ENCODE measurements at regions not wholly inside any gene's neighbourhood (a gene's known extent, or its start where the extent isn't known, plus 50 kb on each side); places are given as distances from the start of the nearest gene placed in this dataset.

- Histone ChIP-seq H3K4me2 (ENCODE audit: insufficient read depth in 1 of 2, low read depth in 2 of 2, low read length in 2 of 2) (peak overlapping the region; percentile 37 to 50; a peak in 3 of 4 replicates), H3K9ac (replicated peaks in 1 of 4; ENCODE audit: extremely low read depth in 1 of 4, low read depth in 3 of 4, low read length in 3 of 4) (no peak overlapping the region), H2BK5ac (ENCODE audit: low read depth, low read length) (no peak overlapping the region), H3K9me3 (ENCODE audit: insufficient read depth in 2 of 2, low read depth in 1 of 2, low read length in 1 of 2) (no peaks in the 10 kb centered on the region), H3K36me3 (ENCODE audit: control insufficient read depth in 2 of 4, insufficient read depth in 4 of 4, low read length in 3 of 4) (no peaks in the 10 kb centered on the region), H2BK15ac (ENCODE audit: low read length) (no peak overlapping the region), H3K14ac (ENCODE audit: insufficient read length) (no peak overlapping the region), H2AK5ac (ENCODE audit: low read depth, low read length) (no peak overlapping the region), H3K4me3 (ENCODE audit: extremely low read depth in 1 of 4, insufficient read depth in 2 of 4, low read depth in 3 of 4, low read length in 4 of 4) (peak overlapping the region in 1 of 4 experiments; percentile 31; a peak in 1 of 8 replicates), H2AFZ (ENCODE audit: low read length) (peak overlapping the region; percentile 89; the same call in 1 of the 2 replicates), H3K18ac (ENCODE audit: extremely low read depth, low read length) (peak overlapping the region; percentile 40; the same call in 1 of the 2 replicates), H3K23me2 (ENCODE audit: low read depth, low read length) (no peaks in the 10 kb centered on the region), H4K8ac (ENCODE audit: extremely low read depth, insufficient read depth, low read length) (no peak overlapping the region), H3K79me1 (ENCODE audit: low read depth, low read length) (no peaks in the 10 kb centered on the region), H4K91ac (replicated peaks; ENCODE audit: insufficient read length, low read length) (no peak overlapping the region), H4K20me1 (replicated peaks in 1 of 2; ENCODE audit: control insufficient read depth in 1 of 2, insufficient read depth in 2 of 2, low read length in 2 of 2) (no peaks in the 10 kb centered on the region), H2BK20ac (ENCODE audit: low read length) (no peak overlapping the region), H2BK12ac (ENCODE audit: low read depth, low read length) (no peak overlapping the region), H3K23ac (ENCODE audit: insufficient read length) (no peak overlapping the region), H2BK120ac (replicated peaks; ENCODE audit: low read depth, low read length) (no peak overlapping the region), H4K5ac (ENCODE audit: insufficient read length, low read depth, low read length) (no peak overlapping the region), H3K79me2 (ENCODE audit: control insufficient read depth in 1 of 2, insufficient read depth in 2 of 2, low read length in 2 of 2) (no peaks in the 10 kb centered on the region), H3K27ac (ENCODE audit: low read depth, low read length) (no peak overlapping the region), H3K4me1 (replicated peaks in 1 of 4; ENCODE audit: control insufficient read depth in 3 of 4, insufficient read depth in 4 of 4, low read length in 3 of 4) (peaks cover 19 to 31% (median 26%) of the 10 kb centered on the region in 4 experiments), H3K27me3 (replicated peaks in 1 of 4; ENCODE audit: control insufficient read depth in 3 of 4, extremely low read depth in 1 of 4, insufficient read depth in 3 of 4, low read length in 3 of 4) (no peaks in the 10 kb centered on the region; a peak in 1 of 7 replicates), H3K4ac (replicated peaks; ENCODE audit: insufficient read length, low read depth, low read length) (no peak overlapping the region), H3K56ac (replicated peaks; ENCODE audit: insufficient read length, low read depth, low read length) (no peak overlapping the region)
- 47% methylated on average over 11 of the region's 11 CpGs; no CpG with 5 or more reads in 1 of the 2 experiments for WGBS, 2 experiments (ENCODE audit: extremely low coverage in 1 of 2, insufficient coverage in 1 of 2, insufficient read length in 1 of 2, insufficient replicate concordance in 2 of 2, low coverage in 1 of 2, low lambda C conversion rate in 2 of 2, missing lambda C conversion rate in 1 of 2)
- ChIA-PET POLR2A (ENCODE audit: partially characterized antibody) (no interaction called here), CTCF (ENCODE audit: partially characterized antibody) (interaction anchor here (1.2 to 1.6 kb wide), 3 partner anchors 19 to 94 kb away, joined by 3 to 4 read pairs (median 3); no protein-coding TSS in a partner anchor)
- DNase-seq (ENCODE audit: low read depth in 1 of 2, low spot score in 2 of 2) (no peak), FAIRE-seq (no peak)
- no peak for TF ChIP-seq TCF12 (IDR thresholded peaks at IDR 0.05; ENCODE audit: low read depth, low read length)
- TF ChIP-seq FOSL1 (IDR thresholded peaks at IDR 0.05; ENCODE audit: insufficient read depth, low read depth, low read length): no peak
- peak; percentile 77 for TF ChIP-seq ASH2L (IDR thresholded peaks at IDR 0.05; ENCODE audit: low read length)
- no peak for TF ChIP-seq ZNF274 (IDR thresholded peaks at IDR 0.05; ENCODE audit: borderline replicate concordance, extremely low read depth, low read length)
Observed at GRCh38 chr2:6073191-6074088, 381.3 kb downstream of the SOX11 start.

Data from H1 (cell line).